Suppressor macrophage treated with lipopolysaccharide for 4 hours (primary cell): ENCODE measurements at regions not wholly inside any gene's neighbourhood (a gene's known extent, or its start where the extent isn't known, plus 50 kb on each side); places are given as distances from the start of the nearest gene placed in this dataset.
A peak's percentile ranks its signal among the peaks of the same experiment; 100 is the strongest.

Source experiments
- DNase-seq: peaks from one replicate; pipeline ENCODE4 v3.0.0-alpha.2; 2020

DNA sequence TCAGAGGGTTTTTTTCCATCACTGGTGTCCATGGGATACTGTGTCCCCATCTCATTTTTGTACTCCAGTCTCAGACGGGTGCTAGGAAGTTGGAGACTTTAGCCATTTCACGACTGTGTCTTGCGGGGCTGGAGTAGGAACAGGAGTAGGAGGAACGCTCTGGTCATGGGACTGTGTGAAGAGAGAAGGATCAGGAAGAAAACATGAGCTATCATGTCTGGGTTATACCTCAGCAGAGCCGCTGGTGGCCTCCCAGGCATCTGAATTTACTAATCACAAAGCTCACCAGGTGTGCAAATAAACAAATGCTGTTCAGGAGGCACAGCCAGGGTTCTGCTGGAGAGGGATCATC lies 225.4 kb downstream of the SEC14L1 start:
- no peak for DNase-seq

- no peak for DNase-seq
Observed at GRCh38 chr17:77366558-77367245, 225.9 kb downstream of the SEC14L1 start.

GRCh38 chr17:77369544-77369971 lies 228.8 kb downstream of the SEC14L1 start:
- no peak for DNase-seq

DNA sequence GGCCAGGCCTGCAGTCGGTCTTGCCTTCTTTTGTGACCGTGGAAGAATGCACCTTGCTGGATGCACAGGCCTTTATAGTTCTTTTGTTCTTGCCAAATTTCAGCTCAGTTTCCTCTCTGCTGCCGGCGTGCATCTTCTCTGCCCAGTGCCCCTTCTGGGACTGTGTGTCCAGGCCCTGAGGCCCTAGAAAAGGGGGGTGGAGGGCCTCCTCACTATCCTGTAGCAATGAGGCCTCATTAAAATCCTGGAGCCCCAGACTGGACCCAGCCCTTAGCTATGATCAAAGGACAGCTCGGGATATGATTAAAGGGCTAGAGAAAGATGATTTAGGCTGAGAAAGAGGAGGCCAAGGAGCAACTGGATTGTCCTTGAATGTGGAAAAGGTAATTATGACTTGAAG lies 229.8 kb downstream of the SEC14L1 start:
- DNase-seq = no peak

DNA sequence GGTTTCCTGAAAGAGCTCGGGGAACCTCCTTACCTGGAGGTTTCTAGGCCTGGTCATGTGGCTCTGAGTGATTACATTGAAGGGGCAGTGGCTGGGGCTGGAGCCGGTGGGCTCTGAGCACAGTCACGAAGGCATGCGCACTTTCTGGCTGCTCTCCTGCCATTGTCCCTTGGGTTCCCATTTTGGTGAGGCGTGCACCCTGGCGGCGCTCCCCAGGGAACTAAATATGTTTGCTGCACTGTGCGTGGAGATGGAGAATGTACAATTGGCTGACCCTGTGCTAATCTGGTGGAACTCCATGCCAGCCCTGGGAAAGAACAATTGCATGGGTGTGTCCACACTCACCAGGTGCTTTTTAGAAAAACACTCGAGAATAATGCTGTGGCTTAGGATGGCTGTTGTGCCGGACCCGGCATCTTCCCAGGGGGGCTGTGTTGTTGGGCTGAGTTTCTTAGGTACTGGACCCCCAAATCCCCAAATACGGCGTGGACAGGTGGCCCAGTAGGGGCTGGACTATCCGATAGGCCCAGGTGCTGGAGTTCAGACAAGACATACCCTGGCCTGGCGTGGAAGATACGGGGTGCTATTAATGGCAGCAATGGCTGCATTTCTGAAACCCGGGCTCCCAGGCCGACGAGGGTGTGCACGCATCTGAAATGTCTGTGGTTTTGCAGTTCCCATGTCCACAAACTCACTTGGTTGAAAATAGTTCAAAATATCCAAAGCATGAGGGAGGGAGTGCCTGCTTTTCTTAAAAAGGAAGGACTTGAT lies 230.5 kb downstream of the SEC14L1 start:
- no peak for DNase-seq

DNA sequence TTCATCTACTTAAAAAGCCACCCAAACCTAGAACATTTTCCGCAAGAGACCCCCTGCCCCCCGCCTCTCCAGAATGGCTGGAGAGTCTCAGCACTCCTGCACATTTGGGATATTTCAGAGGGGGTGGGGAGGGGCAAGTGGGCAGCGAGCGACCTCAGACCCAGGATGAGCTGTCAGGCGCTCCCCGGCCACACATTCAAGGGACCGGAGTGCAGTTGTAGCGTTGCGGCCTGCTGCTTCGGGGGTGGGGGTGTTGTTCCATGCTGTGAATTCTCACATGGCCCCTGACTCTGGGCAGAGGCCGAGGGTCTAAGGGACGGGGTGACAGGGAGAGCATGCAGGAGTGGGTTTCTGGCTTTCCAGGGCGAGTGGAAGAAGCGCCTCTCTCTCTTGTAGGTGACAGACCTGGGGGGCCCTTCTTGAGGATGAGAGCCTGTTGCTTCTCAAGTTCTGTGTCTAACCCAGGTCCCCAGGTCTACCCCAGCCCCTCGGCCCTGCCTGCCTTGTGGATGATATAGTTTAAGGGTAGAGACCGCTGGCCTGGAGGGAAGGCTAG lies 231.2 kb downstream of the SEC14L1 start:
- no peak for DNase-seq

GRCh38 chr17:77372444-77373298 lies 231.9 kb downstream of the SEC14L1 start:
- peak; percentile 67 for DNase-seq

DNA sequence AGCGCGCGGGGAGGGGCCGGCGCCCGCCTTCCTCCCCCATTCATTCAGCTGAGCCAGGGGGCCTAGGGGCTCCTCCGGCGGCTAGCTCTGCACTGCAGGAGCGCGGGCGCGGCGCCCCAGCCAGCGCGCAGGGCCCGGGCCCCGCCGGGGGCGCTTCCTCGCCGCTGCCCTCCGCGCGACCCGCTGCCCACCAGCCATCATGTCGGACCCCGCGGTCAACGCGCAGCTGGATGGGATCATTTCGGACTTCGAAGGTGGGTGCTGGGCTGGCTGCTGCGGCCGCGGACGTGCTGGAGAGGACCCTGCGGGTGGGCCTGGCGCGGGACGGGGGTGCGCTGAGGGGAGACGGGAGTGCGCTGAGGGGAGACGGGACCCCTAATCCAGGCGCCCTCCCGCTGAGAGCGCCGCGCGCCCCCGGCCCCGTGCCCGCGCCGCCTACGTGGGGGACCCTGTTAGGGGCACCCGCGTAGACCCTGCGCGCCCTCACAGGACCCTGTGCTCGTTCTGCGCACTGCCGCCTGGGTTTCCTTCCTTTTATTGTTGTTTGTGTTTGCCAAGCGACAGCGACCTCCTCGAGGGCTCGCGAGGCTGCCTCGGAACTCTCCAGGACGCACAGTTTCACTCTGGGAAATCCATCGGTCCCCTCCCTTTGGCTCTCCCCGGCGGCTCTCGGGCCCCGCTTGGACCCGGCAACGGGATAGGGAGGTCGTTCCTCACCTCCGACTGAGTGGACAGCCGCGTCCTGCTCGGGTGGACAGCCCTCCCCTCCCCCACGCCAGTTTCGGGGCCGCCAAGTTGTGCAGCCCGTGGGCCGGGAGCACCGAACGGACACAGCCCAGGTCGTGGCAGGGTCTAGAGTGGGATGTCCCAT lies 232.8 kb downstream of the SEC14L1 start:
- peak; percentile 54 for DNase-seq

- DNase-seq = peak; percentile 69
Observed at GRCh38 chr17:77374170-77374936, 233.6 kb downstream of the SEC14L1 start.

DNA sequence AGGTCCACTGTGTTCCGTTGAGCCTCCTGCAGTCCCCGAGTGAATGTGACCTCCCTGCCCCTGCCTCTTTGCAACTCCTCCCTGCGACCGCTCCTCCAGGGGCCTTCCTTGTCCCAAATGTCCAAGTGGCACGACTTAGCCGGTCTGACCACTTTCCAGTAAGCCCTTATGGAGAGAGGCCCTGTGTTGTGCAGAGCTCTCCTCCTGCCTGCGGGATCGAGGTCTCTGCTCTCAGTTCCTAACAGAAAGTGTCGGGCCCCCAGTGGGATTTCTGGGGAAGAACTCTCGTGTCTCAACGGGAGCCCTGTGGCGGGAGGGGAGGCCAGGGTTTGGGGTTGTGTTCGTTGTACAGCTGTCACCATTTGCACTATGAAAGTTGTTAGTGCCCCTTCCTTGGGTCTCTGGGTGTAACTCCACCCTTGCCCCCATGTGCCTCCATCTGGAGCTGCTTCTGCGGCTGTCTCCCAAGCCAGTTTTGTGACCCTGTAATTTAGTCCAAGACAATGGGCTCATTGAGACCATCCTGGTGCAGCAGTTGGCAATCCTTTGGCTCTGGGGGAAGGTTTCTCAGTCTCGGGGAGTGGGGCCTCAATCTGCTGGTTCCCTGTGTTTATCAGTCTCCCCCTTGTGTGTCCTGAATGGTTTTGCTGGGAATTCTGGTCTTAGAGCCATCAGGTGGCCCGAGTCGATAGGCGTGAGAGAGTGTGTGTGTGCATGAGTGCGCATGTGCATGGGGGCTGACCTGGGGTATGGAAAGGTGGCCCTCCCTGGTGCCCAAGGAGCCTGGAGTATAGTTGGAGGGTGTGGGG lies 234.5 kb downstream of the SEC14L1 start:
- no peak for DNase-seq

GRCh38 chr17:77375917-77376651 lies 235.3 kb downstream of the SEC14L1 start:
- peak; percentile 42 for DNase-seq

- no peak for DNase-seq
Observed at GRCh38 chr17:77376795-77377709, 236.3 kb downstream of the SEC14L1 start.

GRCh38 chr17:77377710-77378235 lies 237.0 kb downstream of the SEC14L1 start:
- no peak for DNase-seq

DNA sequence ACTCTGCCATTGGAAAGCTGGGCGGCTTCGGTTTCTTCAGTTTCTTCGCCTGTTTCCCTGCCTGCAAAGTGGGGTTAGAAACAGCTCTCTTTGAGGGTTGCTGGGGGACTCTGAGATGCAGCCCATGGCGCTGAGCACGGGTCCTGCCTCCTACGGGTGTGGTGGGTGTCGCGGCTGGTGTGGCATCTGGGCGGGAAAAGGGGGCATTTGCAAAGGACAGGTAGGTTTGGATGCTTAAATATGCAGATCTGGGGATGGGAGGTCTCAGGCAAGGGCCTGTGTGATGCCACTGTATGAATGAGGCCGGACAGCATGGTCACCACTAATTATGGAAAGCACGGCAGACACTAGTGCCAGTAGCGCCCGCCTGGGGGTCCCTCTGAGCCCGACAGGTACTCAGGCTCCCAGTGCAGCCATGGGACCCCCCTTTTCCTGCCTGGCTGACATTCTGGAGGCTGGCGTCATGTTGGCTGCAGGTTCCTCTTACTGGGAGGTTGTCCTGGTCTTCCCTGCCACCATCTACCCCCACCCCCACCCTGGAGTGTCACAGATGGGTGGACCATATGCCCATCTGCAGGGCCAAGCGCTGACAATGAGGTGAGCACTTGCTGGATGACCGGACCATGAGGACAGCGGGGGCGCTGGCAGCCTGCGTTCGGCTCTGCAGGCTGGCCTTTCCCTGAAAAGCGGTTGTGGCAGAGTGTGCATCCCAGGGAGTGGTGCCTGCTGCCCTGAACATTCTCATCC lies 237.7 kb downstream of the SEC14L1 start:
- no peak for DNase-seq

- no peak for DNase-seq
Observed at GRCh38 chr17:77379065-77379428, 238.3 kb downstream of the SEC14L1 start.

DNA sequence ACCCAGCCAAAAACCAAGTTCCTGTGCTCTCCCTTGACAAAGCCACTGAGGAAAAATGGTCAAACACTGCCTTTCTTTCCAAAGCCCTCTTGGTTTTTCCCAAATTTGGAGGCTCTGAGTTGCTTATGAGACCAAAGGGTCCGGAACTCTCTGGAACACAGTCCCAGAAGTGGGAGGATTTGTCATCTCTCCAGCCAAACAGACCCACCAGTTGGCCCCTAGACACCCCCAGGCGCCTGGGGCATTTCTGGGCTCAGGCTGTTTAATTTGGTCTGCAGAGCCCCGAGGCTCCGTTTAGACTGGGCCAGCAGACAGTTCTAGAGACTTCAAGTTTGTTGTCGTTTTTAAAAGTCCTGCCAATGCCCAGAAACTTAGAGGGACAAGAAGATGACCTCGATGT lies 239.1 kb downstream of the SEC14L1 start:
- DNase-seq = no peak

DNA sequence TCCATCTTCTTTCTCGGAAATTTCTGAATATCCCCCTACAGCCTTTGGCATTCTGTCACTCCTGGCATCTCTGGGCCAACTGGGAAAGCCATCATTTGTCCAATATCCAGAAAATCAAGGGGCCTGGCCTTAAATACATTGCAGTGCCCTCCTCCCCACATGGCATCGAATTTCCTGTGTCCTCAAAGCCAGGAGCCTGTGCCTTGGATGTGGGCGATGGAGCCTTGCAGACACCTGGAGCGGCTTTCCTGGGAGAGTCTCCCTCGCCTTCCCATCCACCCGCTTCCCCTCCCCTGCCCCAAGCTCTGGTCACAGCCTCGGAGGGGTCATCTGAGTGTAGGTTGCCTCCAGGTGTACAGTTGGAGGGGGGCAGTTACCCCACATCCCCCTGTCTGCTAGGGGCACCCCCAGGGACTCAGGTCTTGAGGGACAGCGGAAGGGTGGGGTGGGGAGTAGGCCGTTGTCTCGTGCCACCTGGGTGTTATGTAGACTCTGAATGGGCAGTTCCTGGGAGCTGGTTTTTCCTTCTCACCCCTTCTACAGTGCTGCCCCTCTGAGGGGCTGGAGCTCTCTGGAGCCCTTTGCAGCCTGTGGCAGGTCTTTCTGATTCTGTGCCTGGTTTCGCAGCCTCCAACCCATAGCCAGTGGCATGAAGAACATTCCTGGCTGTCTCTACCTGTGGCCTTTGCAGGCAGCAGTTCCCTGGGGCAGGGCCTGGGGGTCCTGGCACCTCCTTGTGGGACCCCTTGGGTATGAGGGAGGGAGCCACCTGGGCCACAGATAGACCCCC lies 239.8 kb downstream of the SEC14L1 start:
- no peak for DNase-seq
